ENCODE measurements at regions not wholly inside any gene's neighbourhood (a gene's known extent, or its start where the extent isn't known, plus 50 kb on each side); places are given as distances from the start of the nearest gene placed in this dataset.

DNA sequence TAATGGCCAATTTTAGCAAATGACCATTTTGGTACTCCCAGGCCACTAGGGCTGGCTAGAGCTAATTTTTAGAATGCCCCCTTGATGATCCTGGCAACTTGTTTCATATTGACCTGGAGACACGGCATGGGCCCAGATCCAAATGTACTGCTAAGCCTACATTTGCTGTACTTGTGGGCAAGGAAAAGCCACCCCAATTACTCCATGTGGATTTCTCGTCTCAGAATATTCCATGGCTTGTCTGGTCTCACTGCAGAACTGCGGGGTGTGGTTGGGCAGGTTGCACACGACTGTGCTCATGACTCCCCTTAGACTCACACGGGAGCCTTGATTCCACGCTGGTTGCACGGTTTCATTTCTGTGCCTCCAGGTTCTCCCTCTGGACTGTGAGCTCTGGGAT, 140.9 kb downstream of the RPLP1 start:
- Histone ChIP-seq H2AFZ (ENCODE audit: control insufficient read depth, low read length) (no peak overlapping the region), H3K4me1 (ENCODE audit: control insufficient read depth, extremely low read depth, insufficient read depth, low read length) (peaks cover 10% of the 10 kb centered on the region), H3K4me2 (ENCODE audit: control insufficient read depth, extremely low read depth, insufficient read depth, low read depth, low read length) (no peak overlapping the region), H3K4me3 (ENCODE audit: control insufficient read depth in 2 of 3, extremely low read depth in 1 of 3, insufficient read depth in 2 of 3, low read depth in 1 of 3, low read length in 3 of 3) (no peak overlapping the region), H3K79me2 (ENCODE audit: control insufficient read depth, insufficient read depth, low read length) (no peaks in the 10 kb centered on the region), H3K27me3 (ENCODE audit: control insufficient read depth, extremely low read depth, insufficient read depth, low read length) (peaks cover 37% of the 10 kb centered on the region), H4K20me1 (ENCODE audit: control insufficient read depth, extremely low read depth, insufficient read depth, low read length) (no peaks in the 10 kb centered on the region), H3K27ac (ENCODE audit: control insufficient read depth, insufficient read depth, low read length) (no peak overlapping the region), H3K9ac (ENCODE audit: control insufficient read depth, extremely low read depth, insufficient read depth, low read length) (no peak overlapping the region), H3K36me3 (ENCODE audit: control insufficient read depth in 2 of 2, extremely low read depth in 1 of 2, insufficient read depth in 2 of 2, low read length in 2 of 2) (no peaks in the 10 kb centered on the region), H3K9me3 (ENCODE audit: control insufficient read depth, low read depth, low read length) (no peaks in the 10 kb centered on the region), H3K9me1 (ENCODE audit: control insufficient read depth, extremely low read depth, insufficient read depth, low read length) (no peaks in the 10 kb centered on the region)
- dilution Hi-C loops (cut with MboI; ENCODE audit: extremely low pct_ligation_motif_present, low sequenced_read_pairs): no loop called here
- TF ChIP-seq, protein P1, sequence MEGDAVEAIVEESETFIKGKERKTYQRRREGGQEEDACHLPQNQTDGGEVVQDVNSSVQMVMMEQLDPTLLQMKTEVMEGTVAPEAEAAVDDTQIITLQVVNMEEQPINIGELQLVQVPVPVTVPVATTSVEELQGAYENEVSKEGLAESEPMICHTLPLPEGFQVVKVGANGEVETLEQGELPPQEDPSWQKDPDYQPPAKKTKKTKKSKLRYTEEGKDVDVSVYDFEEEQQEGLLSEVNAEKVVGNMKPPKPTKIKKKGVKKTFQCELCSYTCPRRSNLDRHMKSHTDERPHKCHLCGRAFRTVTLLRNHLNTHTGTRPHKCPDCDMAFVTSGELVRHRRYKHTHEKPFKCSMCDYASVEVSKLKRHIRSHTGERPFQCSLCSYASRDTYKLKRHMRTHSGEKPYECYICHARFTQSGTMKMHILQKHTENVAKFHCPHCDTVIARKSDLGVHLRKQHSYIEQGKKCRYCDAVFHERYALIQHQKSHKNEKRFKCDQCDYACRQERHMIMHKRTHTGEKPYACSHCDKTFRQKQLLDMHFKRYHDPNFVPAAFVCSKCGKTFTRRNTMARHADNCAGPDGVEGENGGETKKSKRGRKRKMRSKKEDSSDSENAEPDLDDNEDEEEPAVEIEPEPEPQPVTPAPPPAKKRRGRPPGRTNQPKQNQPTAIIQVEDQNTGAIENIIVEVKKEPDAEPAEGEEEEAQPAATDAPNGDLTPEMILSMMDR (optimal IDR thresholded peaks at IDR 0.05 in 1 of 3, IDR thresholded peaks at IDR 0.05 in 1 of 3, conservative IDR thresholded peaks at IDR 0.05 in 1 of 3; ENCODE audit: extremely low read depth in 1 of 3, insufficient read depth in 2 of 3, low read length in 3 of 3): no peak
- TF ChIP-seq EZH2 (IDR thresholded peaks at IDR 0.05; ENCODE audit: low read length): no peak
- no peak for DNase-seq (ENCODE audit: low read depth, low spot score)
- FAIRE-seq: no peak

DNA sequence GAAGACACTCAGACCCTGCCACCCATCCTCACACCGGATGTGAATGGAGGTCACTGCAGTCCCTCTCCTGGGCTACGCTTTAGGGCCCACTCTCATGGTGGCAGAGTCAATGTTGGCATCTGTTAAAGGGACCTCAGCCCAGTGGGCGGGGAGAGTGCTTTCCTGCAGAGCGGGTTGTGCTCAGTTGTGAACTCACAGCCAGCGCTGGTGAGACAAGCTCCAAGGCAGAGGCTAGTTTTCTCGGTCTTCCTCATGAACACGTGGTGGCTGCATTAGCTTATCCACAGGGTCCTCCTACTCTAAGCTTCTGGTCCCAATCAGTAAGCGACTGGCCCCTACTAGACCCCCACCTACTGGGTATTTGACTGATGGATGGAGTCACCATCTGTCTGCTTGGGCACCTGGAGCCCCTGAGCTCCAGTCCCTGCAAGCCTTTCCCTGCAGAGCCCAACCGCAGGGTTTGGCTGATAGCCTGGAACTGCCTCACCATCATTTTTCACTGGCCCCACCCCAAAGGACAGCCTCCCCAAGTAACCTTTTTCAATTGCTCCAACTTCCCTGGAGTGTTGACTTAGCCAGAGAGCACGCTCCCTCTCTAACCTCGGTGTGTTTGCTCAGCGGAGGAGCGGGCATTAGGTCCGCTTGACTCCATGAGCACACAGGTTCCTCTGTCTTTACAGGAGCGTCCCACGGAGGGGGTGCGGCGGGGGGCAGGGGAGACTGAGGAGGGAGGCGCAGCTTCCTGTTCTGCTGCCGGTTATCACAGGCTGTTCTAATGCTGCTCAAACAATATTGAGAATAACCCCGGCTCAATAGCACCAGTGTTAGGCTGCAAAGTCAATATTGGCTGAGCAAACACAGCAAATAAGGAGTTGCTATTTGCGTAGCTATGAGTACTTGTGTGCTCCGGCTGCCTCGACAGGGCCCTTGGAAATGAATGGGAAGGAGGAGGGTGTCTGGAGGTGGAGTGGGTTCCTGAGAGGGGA, 141.7 kb downstream of the RPLP1 start:
- DNase-seq (ENCODE audit: low read depth, low spot score) (no peak), FAIRE-seq (peak; percentile 29)
- Histone ChIP-seq H3K4me1 (ENCODE audit: control insufficient read depth, extremely low read depth, insufficient read depth, low read length) (peaks cover 10% of the 10 kb centered on the region), H3K27ac (ENCODE audit: control insufficient read depth, insufficient read depth, low read length) (no peak overlapping the region), H3K36me3 (ENCODE audit: control insufficient read depth in 2 of 2, extremely low read depth in 1 of 2, insufficient read depth in 2 of 2, low read length in 2 of 2) (no peaks in the 10 kb centered on the region), H2AFZ (ENCODE audit: control insufficient read depth, low read length) (peak overlapping the region; percentile 19), H4K20me1 (ENCODE audit: control insufficient read depth, extremely low read depth, insufficient read depth, low read length) (no peaks in the 10 kb centered on the region), H3K4me2 (ENCODE audit: control insufficient read depth, extremely low read depth, insufficient read depth, low read depth, low read length) (peak overlapping the region; percentile 51), H3K4me3 (ENCODE audit: control insufficient read depth in 2 of 3, extremely low read depth in 1 of 3, insufficient read depth in 2 of 3, low read depth in 1 of 3, low read length in 3 of 3) (no peak overlapping the region), H3K9ac (ENCODE audit: control insufficient read depth, extremely low read depth, insufficient read depth, low read length) (no peak overlapping the region), H3K9me1 (ENCODE audit: control insufficient read depth, extremely low read depth, insufficient read depth, low read length) (no peaks in the 10 kb centered on the region), H3K9me3 (ENCODE audit: control insufficient read depth, low read depth, low read length) (no peaks in the 10 kb centered on the region), H3K27me3 (ENCODE audit: control insufficient read depth, extremely low read depth, insufficient read depth, low read length) (peaks cover 43% of the 10 kb centered on the region), H3K79me2 (ENCODE audit: control insufficient read depth, insufficient read depth, low read length) (no peaks in the 10 kb centered on the region)
- TF ChIP-seq, protein P1 (optimal IDR thresholded peaks at IDR 0.05 in 1 of 3, IDR thresholded peaks at IDR 0.05 in 1 of 3, conservative IDR thresholded peaks at IDR 0.05 in 1 of 3; ENCODE audit: extremely low read depth in 1 of 3, insufficient read depth in 2 of 3, low read length in 3 of 3): no peak
- no peak for TF ChIP-seq EZH2 (IDR thresholded peaks at IDR 0.05; ENCODE audit: low read length)
- dilution Hi-C loops (cut with MboI; ENCODE audit: extremely low pct_ligation_motif_present, low sequenced_read_pairs): no loop called here

Measured in keratinocyte (primary cell).